ENCODE measurements at regions not wholly inside any gene's neighbourhood (a gene's known extent, or its start where the extent isn't known, plus 50 kb on each side); places are given as distances from the start of the nearest gene placed in this dataset.

- no peak for TF ChIP-seq CTCF (CRISPR knock-in tag; IDR thresholded peaks at IDR 0.05)
- TF ChIP-seq FOXP1 (IDR thresholded peaks at IDR 0.05), result no peak
- no peak for TF ChIP-seq FOXP1 (CRISPR knock-in tag; IDR thresholded peaks at IDR 0.05)
Measured at GRCh38 chr6:117110146-117110545, 155.2 kb upstream of the VGLL2 start.

Measured in HepG2 (cell line).